ENCODE measurements at regions not wholly inside any gene's neighbourhood (a gene's known extent, or its start where the extent isn't known, plus 50 kb on each side); places are given as distances from the start of the nearest gene placed in this dataset.
"Not testable (repeated sequence)": the region's sequence is repeated elsewhere in the genome, so short reads cannot be mapped to it uniquely, and the experiment has no call there.

DNA sequence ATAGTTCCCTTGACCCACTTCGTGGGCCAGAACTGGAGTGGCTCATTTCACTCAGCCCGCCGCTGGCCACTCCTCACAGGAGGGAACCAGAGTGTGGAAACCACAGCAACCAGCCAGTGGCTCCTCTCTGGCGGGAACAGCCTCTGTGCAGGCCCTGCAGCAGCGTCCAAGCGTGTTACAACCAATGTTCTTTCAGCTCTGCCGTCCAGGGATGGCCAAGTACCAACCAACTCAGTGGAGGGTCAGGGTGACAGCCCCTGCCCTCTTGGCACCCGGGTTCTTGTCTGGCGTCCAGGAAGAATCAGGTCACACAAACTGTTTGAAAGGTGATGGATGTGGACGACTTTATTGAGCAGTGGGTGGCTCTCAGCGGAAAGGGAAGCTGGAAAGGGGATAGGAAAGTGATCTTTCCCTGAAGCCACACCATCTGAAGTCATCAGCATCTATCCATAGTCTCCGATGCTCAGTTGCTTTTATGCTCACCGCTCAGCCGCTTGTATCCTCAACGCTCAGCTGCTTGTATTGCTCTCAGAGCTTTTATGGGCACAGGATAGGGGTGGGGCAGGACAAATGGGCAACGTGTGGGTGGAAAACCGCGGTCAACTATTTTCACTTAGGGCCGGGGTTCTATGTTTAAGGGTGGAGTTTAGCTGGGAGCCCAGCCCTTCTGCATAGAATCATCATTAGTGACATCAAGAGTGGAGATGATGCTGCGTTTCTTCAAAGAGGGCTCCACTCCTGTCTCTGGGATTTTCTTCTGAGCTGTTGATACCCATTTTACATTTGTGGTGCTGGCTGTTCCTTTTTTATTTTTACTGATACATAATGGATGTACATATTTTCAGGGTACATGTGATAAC, 250.2 kb downstream of the RRAGC start:
- no peak for DNase-seq (ENCODE audit: low spot score)

DNA sequence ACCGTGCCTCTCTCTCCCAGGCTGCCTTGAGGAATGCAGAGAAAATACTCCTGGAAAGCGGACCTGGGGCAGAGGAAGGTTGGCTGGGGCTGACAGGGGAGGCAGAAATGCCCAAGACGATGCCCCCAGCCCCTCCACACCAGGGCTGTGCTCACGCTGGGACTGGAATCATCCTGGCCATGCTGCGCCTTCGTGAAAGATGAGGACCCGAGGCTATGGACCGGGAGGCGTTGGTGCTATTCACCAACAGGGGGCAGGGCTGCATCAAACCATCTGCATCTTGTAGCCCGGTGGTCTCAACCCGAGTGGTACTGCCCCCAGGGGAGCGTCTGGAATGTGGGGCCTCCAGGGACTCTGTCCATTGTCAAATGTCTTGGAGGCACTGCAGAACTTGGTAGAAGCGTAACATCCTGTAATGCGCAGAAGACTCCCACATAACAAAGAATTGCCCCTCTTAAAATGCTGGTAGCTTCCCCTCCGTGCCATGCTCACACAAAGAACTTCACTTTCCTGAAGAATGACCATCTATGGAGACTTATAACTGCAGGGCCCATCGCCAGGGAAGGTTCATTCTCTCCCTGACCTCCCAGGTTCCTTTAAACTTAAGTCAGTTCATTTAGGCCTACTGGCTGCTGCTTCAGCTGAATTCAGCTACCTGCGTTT, 251.2 kb downstream of the RRAGC start:
- DNase-seq (ENCODE audit: low spot score) = peak; percentile 4

DNA sequence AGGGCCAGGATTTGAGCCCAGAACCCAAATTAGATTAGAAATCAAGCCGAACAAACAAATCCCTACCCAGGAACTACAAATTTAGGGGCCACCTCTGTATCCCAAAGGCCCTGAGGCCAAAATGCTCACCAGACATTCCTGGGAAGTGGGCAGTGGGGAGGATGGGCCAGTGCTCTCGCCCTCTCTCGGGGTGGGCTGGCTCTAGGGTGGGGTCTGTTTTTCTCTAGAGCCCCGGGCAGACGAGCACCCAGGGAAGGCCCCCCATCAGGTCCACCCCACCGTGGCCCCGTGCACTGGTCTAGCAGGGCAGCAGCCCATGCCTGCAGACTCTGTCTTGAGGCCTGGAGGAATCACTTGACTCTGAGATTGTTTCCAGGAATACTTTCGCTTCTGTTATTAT, 252.0 kb downstream of the RRAGC start:
- DNase-seq (ENCODE audit: low spot score) = no peak

DNA sequence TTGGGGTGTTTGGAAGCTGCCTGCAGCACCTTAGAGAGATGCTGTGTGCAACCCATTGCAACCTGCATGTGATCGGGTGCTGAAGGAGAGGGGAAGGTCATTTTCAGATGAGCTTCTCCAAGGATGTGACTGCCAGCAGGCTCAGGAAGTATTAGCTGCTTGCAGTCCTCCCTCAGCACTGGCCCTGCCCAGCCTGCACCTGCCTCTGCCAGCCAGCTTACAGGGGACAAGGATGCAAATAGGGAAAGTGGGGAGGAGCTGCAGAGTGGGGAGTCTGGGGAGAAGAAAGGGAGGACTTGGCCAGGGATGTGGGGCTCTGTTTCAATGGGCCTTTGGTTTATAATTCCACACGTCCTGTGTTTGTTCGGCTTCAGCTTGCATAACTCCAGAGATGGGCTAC, 254.5 kb downstream of the RRAGC start:
- no peak for DNase-seq (ENCODE audit: low spot score)

DNA sequence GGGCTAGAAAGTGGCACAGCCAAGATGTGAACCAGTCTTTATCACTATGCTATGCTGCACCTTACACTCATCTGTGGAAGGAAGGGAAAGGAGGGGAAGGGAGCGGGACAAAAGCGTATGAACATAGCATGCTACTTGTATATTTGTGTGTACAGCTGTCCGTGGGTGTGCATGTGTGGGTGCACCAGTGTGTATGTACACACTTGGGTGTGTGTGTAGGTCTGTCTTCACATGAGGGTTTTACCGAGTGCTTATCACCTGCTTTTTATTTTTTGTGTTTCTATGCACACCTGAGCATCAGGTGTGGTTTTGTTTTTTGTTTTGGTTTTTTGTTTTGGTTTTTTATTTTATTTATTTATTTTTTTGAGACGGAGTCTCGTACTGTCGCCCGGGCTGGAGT, 255.7 kb downstream of the RRAGC start:
- no peak for DNase-seq (ENCODE audit: low spot score)

DNA sequence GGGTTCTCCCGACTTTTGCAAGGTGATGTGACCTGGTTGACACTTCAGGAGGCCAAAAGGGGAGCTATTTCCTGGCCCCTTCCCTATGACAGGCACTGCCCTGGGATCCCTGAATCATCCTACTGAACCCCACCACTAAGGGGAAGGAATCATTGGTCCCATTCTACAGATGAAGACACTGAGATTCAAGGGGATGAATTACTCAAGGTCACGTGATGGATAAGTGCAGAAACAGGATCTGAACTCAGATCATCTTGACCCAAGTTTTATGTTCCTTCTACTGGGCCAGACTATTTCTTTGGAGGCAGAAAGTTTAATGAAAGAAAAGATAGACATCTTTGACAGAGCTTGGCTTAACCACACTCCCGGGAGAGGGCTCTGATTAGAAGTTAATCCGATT, 258.7 kb downstream of the RRAGC start:
- DNase-seq (ENCODE audit: low spot score) = no peak

DNA sequence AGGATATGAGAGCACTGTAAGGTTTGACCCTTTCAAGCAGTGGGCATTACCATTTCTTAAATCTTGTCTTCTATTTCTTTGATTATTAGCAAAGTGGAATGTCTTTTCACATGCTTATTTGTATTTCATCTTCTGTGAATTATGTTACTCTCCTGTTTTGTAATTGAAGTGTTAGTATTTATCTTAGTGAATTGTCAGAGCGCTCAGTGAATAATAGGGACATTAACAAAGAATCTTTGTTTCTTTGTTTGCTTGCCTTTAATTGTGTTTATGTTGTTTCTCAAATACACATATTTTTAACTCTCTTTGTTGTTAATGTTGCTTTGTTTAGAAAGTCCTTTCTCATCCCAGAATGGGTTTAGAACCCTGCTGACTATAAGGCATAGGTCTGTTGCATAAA, 259.3 kb downstream of the RRAGC start:
- no peak for DNase-seq (ENCODE audit: low spot score)

DNA sequence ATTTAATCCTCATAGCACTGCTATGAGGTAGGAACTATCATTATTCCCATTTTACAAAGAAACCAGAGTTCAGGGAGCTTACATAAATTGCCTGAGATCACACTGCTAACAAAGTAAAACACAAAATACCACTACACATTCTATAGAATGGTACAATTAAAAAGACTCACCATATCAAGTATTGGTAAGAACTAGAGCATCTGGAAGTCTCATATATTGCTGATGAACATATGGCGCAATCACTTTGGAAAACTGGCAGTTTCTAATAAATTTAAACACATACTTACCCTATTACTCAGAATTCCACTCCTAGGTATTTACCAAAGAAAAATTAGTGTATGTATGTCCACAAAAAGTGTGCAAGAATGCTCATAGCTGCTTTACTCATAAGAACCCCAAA, 261.5 kb downstream of the RRAGC start:
- no peak for DNase-seq (ENCODE audit: low spot score)

DNA sequence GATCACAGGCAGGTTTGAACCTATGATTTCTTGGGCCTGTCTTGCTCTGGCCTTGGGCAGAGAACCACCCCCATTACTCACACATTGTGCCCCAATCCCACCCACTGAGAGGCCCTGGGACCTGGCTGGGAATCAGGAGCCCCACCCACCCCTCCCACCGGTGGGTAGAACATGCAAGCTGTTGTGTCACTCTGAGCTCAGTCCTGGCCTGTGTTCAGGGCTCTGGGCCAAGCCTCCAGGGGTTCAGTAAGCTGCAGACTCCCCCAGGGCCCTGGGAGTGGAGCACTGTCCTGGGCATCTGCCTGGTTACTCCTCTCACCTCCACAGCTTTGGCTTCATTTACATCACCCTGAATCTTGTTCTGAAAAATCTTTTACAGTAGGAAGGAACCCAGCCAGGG, 270.5 kb downstream of the RRAGC start:
- DNase-seq (ENCODE audit: low spot score) = no peak

DNA sequence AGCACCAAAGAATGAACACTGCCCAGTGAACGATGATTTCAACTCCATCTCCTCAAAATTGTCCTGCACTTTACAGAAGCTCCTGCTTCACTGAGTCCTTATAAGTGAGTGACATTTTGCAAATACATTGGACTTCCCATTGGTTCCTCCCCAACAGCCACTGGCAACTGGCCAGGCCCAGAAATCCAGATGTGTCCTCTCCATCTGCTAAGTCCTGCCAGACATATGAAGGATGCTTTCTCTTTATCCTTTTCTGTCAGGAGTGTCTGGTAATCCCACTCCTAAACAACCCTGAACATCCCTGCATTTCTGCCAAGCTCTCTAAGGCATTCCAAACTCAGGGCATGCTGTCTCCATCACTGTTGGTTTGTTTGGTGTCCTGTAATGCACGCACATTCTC, 271.8 kb downstream of the RRAGC start:
- DNase-seq (ENCODE audit: low spot score) = no peak

DNA sequence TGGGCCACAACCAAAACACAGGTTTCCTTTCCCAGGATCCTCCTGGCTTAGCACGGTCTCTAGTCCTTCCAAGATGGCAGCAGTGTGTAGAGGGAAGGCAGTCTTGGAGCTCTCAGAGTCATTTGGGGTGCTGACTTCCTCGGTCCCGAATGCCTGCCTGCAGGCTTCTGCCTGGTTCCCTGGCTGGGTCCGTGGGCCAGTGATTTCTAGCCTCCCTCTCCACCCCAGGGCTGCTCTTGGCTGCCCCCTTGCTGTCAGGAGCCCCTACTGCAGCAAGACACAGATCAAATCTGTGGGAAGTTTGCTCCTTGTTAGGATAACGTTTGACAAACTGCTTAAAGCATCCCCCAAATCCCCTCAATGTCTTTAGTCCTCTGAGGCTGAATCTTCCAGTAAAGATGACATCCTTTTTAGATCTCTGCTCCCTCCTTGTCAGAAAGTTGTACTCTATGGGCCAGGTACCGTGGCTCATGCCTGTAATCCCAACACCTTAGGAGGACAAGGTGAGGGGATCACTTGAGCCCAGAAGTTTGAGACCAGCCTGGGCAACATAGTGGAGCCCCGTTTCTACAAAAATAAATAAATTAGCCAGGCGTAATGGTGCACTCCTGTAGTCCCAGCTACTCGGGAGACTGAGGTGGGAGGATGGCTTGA, 272.5 kb downstream of the RRAGC start:
- DNase-seq (ENCODE audit: low spot score) = peak; percentile 24

DNA sequence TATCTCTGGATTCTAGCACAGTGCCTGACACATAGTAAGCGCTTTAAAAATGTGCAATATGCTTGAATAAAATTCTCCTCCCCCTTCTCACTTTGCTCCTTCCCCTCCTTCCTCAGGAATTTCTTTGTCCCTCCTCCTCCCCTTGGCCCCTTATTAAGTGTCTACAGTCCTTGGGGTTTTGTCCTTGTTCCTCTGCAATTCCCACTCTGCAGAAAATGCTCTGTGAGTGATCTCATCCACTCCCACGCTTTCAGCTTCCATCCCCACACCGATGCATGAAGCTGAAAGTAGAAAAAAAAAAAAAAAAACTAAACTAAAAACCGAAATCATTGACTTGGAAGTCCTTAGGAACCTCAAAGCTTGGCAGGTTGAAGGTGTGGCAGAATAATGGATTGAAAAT, 273.6 kb downstream of the RRAGC start:
- DNase-seq (ENCODE audit: low spot score) = no peak

DNA sequence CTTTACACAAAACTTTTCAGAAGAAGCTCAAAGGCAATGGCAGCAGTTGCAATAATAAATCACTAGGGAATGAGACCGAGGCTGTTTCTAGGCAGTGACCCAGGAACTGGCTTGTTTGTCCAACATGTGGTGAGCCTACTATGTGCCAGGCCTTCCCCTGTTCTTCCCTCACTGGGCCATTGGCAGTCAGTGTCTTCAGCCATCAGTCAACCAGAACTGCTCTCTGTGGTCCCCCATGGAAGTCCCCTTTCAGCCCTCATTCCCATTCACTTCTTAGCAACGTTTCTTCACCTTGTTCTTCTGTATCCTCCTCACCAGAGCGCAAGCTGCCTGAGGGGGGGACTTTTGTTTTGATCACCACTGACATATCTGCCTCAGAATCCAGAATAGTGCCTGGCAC, 274.1 kb downstream of the RRAGC start:
- no peak for DNase-seq (ENCODE audit: low spot score)

DNA sequence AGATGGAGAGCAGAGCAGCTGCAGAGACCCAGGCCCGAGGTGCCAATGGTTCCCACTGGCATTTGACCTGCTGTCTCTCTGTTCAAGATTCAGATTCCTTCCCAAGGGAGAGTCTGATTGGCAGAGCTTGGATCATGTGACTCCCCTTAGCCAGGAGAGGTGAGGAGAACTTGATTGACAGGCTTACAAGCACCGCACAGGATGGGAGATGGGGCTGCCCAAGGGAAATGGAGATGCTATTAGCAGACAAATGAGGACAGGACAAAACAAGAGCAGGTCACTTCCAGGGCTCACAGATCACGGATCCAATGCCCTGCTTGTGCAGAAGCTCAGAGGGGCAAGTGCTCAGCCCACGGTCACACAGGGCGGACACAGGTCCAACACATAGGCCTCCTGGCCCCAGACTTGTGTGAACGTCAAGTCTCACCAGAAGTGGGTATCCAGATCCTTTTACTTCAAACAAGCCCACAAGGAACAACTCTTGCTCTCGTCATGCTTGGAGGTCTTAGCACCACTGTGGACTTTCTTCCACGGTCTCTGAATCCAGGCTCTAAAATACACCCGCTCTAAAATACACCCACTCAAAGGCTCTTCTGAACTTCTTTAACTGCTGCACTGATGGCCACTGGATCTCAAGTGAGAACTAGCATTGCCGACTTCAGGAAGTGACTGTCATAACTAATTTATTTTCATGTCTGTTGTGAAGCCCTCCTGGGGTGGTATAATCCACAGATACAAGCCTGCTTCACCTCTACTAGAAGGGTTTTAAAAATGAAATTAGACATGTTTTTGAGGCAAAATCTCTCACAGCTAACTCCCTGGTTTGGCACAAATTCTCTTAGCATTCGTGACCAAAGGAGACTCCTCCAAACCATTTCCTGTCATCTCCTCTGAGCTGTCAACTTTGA, 274.9 kb downstream of the RRAGC start:
- DNase-seq (ENCODE audit: low spot score) = no peak

DNA sequence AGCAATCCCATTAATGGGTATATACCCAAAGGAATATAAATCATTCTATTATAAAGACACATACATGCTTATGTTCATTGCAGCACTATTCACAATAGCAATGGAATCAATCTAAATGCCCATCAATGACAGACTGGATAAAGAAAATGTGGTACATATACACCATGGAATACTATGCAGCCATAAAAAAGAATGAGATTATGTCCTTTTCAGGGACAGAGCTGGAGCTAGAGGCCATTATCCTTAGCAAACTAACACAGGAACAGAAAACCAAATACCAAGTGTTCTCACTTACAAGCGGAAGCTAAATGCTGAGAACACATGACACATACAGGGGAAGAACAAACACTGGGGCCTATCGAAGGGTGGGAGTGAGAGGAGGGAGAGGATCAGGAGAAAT, 276.3 kb downstream of the RRAGC start:
- DNase-seq (ENCODE audit: low spot score) = not testable (repeated sequence)

DNA sequence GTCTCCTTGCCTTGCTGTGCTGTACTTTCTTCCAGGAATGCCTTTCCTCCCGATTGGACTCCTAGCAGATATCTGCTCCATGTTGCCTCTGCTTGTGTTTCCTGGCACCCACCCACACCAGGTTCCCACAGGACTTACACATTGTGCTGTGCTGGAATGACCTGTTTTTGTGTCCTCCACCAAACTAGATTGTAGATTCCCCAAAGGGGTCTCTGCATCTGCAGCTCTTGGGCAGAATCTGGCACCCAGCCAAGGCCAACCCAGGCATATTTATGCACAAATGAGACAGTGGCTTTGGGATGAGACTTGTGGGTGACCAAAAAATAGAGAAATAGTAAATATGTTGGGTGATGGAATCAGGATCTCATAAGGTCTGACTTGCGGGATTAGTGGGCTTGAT, 278.2 kb downstream of the RRAGC start:
- no peak for DNase-seq (ENCODE audit: low spot score)

DNA sequence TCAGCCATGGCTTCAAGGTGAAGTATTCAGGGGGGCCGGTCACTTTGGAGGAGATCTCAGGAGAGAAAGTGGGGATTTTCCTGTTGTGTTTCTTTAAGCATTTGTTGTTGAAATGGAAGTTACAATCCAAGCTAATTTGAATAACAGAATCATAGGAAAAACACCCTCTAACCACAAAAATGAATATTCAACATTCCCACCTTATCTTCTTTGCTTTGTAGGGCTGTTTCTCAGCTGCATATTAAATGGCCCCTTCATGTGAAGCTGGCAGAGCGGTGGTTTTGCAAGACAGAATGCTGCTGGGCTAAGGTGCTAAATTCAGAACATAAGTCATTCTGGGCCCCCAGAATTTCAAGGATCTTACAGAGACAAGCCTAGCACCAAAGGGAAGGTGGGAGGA, 279.0 kb downstream of the RRAGC start:
- DNase-seq (ENCODE audit: low spot score) = no peak

DNA sequence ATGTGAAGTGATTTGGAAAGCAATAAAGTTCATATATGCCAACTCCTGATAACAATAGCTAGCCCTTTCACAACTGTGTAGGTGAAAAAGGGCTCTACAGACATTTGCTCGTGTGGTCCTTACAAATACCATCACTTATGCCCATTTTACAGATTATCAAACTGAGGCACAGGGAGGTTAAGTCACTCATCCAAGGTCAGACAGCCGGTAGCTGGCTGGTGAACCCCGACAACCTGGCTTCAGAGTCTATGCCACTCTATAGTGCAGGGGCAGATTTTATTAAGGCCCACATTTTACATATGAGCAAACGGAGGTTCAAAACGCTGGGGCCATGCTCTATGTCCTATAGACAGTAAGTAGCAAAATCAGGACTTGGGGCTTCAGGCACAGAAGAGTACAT, 280.5 kb downstream of the RRAGC start:
- DNase-seq (ENCODE audit: low spot score) = no peak

DNA sequence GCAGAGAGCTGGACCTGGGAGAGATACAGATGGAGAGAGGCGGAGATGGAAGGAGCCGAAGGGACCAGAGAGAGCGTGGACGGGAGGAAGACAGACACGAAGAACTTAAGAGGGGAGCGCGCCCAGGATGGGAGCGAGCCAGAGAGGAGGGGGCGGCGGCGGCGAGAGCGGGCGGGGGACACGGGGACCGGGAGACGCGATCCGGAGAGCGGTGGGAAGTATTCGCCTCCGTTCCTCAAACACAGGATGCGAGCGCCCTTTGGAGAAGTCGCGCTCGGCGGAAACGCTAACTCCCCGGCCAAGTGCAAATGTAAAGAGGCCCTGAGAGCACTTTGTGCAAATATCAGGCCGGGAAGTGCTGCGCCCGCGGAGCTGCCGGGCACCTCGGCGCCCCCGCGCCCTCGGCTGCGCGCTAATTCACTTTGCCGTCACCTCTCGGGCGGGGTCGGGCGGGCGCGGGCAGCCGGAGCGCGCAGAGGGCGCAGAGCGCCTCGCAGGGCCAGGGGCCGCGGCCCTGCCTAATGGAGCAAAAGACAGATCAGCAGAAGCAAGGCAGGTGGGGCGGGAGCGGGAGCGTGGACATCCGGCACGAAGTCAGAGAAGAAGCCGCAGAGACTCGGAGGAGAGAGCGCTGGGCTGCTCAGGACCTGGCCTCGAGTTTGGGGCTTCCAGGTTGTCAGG, 281.2 kb downstream of the RRAGC start:
- DNase-seq (ENCODE audit: low spot score) = no peak

DNA sequence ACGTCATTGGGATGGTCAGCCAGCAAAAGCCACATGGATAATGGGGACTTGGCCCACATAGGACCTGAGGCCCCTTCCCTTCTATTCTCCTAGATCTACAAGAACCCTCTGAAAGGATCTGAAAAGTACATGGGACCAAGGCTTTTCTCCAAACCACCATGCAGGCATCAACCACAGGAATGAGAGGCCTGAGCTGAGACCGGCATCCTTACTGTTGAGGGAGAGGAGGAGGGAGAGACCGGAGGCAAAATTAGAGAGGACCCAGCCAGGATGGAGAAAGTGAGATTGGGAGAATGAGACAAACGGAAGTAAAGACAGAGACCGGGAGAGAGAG, 281.7 kb downstream of the RRAGC start:
- no peak for DNase-seq (ENCODE audit: low spot score)

DNA sequence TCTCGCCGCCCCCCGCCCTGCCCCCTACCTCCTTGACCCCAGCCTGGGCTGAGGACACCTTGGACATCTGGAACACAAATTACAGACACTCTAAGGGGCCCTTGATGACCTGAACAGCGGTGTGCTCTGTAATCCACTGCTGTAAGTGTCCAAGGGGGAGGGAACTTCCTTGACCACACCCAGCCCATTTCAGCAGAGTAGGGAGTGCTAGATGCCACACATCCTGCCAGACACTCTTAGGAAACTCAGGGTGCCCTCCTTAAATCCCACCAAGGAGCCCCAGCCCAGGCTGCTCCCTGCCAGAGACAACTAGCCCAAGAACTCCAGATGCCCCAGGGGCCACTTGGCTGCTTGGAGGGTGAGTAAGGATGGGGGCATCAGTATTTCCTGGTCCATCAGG, 282.2 kb downstream of the RRAGC start:
- no peak for DNase-seq (ENCODE audit: low spot score)

DNA sequence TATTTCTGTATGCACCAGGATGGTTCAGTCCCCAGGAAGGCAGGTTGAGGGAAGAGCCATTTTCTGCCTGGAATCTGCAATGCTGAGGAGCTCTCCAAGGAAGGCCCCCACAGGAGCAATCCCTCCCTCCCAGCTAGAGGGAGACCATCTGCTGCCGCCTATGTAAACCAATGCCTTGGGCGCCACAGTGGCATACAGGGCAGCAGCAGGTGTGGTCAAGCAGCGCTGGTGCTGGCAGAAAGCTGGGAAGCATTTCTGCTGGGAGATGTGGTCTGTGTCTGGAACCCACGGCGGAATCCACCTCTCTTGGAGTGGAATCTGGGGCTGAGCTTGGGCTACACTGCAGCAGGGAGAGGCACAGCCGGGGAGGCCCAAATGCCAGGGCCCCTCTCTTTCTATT, 283.3 kb downstream of the RRAGC start:
- DNase-seq (ENCODE audit: low spot score) = no peak

Data from kidney capillary endothelial cell (primary cell).